GM21528 (cell line): ENCODE measurements at regions not wholly inside any gene's neighbourhood (a gene's known extent, or its start where the extent isn't known, plus 50 kb on each side); places are given as distances from the start of the nearest gene placed in this dataset.

ENCODE experiments used
- ATAC-seq: cut with Tn5 transposase; IDR thresholded peaks from one replicate; pipeline ENCODE4 v1.9.1; 2021; ENCODE audit warnings: mild to moderate bottlenecking, moderate library complexity; ENCODE audit not compliant: unreplicated experiment, low FRiP score

DNA sequence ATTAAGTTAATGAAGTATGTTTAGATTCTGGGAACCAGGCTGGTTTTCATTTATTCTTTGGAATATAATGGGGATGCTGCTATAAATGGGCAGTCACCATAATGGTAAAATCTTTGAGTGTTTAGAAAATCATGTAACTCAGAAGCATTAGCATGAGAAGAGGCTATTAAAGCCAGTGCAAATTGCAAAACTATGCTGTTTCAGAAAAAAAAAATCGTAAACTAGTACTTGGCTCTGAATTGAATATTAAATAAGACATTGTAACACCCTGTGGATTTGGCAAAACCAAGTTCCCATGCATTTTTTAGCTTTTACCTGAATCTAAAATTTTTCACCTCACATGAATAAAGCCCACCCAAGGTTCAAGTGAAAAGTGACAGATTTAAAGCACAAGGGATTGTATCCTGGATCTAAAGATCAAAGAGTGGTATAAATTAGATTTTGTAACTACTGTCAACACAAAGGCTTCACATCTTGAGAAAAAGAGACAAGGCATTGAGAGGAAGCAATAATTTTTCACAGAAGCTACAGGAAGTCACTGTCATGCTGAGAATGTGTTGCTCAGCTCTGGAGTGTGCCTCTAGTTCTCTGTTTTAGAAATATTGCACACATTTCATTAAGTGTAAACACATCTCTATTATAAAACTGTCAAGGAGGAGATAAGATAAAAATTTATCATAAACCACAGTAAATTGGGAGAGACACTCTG is 142.2 kb downstream of the ABCA8 start:
- no peak for ATAC-seq

DNA sequence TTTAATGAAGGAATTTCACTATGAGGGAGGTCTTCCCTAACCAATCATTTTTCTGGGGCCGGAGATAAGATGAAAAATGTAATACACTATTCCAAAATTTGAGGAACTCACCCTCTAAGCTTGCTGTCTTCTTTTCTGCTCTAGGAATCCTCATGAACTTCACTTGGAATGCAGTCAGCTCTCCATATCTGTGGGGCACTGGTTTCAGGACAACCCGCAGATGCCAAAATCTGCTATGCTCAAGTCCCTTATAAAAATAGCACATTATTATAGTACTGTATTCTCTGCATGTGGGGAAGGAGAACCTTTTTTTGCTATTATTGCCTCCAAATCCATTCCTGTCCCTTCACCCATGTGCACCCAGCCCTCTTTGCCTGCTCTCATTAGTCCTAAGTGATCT is 146.0 kb downstream of the ABCA8 start:
- no peak for ATAC-seq

DNA sequence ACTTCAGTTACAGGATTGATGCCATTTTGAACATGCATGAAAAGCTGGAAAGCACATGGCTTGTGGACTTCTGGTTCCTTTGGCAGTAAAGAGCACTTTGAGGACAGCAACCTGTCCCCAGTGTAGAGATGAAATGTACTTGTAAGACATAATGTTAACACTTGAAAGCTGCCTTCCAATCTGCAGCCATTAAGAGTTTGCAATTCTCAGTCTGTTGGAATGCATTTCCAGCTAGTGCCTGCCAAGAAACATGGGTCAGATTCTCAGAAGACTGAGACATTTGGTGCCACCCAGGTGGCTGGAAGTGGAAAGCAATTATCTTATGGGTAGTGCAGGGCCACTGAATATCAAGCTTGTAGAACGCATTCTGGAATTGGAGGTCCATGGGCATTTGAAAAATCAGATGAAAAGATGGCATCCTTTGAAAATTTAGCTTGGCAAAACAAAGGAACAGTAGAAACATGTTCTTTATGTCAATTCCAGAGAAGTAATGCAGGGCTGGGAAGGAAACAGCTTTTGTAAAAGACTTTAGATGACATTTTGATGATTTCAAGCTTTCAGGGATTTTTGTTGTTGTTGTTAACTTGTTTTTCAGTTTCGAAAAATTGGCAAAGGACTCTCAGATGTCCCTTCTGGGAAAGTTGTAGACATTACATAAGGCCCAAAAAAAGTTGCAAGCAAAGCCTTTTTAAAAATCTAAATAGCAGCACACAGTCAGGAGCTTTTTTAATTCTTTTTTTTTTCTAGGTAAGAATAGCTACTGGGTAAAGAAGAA is 147.0 kb downstream of the ABCA8 start:
- ATAC-seq: no peak

DNA sequence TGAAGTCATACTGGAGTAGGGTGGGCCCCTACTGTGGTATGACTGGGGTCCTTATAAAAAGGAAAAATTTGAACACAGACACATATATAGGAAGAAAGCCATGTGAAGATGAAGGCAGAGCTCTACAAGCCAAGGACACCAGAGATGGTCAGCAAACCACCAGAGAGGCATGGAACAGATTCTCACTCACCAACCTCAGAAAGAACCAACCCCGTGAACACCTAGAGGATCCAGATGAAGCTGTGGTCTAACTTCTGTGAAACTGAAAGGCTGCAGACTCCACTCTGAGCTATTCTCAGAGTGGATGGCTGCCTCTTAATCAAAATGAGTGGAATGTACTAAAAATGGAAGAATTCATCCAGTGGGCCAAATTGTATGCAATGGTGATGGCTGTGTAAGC is 149.6 kb downstream of the ABCA8 start:
- no peak for ATAC-seq

DNA sequence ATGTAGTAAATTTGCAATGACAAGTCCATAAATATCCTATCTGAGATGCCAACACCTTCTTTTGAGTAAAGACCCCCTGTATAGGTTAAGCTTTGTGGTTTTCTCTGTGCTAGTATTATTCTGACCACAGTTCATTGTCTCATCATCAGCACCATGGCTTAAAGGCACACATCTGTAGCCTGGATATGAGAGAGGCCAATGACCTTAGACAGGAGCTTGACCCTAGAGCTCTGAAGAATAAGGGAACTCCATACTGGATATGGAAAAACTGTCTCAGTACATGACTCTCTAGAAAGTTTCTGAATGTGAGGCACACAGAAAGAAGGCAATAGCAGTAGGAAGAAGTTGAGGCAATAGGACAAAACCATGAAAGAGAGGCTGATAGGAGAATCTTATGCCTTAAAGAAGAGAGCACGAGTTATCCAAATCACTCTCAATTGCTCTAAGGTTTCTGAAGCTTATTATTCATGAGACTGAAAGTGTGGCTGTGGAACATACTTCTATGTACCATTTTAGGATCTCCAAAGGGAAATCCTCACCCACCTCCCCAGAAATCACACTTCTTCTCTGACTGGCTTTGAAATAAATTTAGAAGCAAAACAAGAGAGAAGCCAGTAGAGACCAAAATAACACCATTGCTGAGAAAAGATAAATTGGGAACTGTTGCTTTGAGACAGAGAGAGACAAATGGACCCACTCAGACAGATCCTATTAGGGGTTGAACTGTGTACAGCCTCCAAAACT is 150.2 kb downstream of the ABCA8 start:
- ATAC-seq: no peak

DNA sequence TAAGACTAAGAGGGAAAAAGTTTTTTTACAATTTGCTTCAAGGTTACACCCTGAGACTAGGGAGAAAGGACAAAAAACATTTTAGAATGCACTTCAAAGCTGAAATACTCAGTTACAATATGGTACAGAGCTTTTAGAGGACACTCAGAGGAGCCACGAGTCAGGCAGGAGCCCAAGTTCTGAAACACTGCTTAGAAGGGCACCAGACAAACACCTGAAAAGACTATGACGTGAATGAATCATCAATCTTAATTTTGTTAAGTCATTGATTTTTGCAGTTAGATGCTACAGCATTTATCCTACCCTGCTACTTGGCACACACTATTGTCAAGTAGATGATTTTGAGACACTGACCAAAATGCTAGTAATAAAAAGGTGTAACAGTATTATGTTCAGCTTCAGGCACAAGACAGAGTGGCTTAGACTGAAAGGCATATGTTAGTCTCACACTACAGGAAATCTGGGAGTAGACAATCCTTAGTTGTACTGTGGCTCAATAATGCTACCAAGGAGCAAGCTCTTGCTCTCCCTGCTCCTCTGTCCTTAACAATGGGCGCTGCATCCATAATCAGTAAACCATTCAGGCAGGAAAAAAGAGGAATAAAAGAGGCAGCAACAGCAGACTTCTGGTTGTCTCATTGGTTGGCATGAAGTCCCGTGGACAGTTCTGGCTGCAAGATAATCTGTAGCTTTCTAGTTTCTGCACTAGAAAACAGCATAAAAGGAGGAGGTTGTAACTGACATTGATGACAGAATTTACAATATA is 151.8 kb downstream of the ABCA8 start:
- ATAC-seq: no peak

DNA sequence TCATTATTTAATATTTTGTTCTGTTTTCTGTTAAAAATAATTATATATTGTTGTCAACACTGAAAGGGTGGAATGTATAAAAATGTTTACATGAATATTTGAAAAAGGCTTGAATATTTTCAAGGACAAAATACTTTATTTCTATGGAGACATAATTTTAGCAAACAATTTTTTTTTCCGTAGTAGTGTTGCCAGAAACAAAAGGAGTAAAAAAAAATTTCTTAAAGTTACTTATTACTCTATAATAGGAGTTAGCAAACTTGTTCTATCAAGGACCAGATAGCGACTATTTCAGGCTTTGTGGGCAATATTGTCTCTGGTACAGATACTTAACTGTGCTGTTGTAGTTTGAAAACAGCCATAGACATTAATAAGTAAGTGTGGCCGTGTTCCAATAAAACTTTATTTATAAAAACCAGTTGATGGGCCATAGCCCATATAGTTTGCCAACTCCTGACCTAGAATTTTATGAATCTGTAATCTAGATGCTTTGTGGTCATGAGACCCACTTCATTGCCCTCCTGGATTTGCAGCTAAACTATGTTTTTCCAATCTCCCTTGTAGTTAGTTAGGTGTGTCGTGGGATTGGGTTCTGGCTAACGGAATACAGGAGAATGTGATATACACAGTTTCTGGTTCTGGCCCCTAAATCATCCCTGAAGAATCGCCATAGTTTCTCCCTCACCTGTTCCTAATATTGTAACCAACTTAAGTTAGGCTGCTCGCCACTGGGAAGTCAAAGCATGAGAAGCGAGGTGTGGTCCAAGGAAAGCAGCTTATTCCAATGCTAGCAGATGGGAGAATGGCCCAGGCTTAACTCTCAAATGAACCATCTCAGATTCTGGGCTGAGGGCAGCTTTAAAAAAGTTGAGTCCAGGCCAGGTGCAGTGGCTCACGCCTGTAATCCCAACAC is 153.6 kb downstream of the ABCA8 start:
- ATAC-seq: no peak

DNA sequence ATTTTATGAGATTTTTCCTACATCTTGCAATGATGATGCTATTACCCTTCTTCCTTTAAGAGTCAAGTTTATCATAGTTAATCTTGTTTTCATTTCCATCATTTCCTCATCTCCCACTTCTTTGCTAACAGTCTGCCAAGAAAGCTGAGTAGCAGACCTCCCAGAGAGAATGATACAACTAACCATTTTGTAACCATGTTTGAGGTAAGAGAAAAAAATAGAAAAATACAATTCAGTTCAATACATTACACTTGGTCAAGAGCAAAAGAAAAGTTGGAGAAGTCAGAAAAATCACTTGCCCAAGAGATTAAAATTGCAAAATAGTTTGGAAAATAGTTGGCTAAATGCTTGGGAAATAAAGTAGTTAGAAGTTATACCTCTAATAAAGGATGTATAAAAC is 154.4 kb downstream of the ABCA8 start:
- ATAC-seq: no peak

DNA sequence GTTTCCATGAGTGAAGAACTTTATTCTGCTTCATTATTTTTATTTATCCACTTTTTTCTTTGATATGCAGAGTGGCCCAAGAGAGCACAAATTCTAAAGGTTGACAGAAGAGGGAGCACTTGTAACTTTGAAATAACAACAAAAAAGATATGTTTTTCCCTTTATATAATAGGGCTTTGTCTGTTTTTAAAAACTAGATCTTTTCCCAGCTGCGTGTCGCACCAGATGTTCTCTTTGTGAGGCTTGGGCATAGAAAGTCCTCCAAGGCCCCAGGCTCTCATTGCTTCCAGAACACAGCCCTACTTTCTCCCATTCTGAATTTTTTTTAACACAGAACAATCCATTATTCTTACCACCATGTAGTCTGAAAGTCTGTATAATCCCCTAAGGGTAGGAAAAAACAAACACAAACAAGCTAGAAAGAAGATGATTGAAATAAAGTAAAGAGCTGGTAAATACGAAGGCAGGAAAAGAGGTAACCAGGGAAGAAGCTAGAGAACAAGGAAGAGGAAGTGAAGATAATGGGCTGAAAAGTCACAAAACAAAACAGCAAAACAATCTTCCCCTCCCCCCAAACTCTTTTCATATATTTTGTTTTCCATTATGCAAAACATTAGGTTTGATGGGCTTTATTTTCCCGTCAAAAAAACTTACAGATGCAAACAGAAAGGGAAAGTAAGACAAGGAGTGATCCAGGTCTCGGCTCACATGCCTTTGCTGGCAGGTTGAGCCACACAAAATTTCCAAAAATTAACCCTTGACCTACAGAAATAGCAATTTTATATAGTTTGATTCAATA is 160.4 kb downstream of the ABCA8 start:
- no peak for ATAC-seq

DNA sequence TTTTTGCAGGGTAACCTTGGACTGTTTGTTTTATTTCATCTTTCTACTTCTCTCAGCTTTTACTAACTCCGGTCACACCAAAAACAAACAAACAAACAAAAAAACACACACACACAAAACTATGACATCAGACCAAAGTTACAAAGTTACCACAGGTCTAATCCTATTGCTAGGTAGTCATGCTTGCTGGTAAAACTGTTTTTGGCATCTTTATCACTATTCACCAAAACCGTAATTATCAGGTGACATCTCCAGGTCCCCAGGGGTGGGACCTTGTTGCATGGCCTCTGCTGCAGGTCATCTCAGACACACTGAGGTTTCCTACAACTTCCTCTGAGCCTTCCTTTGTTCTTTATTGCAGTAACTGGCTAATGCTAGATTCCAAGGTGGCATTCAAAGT is 162.3 kb downstream of the ABCA8 start:
- ATAC-seq: no peak

DNA sequence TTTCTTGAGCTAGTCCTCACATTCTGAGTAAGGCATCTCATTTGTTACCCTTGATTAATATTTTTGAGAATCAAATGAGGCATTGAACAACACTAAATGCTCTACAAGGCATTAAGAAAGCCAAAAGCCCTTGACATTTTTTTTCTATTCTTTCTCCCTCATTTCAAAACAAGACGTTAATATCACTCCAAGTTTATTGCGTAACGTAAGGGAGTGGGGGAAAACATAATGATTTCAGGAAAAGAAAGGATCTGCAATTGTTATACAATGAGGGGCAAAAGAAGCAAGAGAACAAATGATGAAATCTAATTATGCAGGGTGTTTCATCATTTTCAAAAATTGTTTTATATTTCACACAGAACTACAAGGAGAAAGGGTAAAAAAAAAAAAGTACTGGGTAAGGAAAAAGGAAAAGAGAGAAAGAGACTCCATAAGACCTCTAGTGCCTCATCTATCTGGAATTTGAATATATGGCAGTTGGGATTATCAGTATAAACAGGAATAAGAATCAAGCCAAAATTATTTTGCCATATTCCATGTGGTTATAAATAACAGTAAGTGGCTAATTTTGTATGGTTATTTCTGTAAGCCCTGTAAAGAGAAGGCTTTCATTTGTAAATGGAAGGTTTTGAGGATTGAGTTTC is 163.0 kb downstream of the ABCA8 start:
- ATAC-seq: no peak

DNA sequence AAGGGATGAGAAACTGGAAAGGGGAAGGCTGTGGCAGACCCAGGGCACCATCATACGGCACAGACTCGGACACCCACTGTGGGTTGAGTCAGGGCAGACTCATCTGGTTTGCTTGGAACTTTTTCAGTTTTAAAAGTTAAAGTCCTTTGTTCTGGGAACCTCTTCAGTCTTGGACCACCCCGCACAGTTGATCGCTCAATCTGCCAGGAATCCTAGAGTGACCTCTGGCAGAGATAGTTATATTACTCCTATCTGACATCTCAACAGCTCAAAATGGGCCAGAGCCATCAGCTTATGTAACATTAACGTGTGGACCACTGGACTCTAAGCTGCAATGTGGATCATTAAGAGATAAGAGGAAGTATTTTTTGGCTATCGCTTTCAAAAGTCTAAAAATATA is 164.3 kb downstream of the ABCA8 start:
- ATAC-seq: no peak

DNA sequence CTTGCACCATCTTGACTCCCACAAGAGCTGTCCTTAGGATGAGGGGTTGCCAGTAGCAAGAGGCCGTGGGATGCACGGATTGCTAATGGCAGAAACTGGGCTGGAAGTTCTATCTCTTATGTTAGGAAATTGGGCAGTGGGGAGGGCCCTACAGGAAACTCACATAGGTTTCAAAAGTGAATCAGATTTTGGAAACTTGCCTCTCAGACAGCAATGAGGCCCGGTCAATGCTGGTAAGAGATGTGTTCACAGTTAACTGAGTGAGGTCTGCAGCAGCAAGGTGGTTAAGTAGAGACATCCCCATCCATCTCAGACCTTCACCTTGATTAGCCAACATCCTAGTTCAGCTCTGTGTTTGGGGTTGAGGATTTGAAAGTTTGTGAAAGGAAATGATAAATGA is 164.7 kb downstream of the ABCA8 start:
- ATAC-seq: no peak

DNA sequence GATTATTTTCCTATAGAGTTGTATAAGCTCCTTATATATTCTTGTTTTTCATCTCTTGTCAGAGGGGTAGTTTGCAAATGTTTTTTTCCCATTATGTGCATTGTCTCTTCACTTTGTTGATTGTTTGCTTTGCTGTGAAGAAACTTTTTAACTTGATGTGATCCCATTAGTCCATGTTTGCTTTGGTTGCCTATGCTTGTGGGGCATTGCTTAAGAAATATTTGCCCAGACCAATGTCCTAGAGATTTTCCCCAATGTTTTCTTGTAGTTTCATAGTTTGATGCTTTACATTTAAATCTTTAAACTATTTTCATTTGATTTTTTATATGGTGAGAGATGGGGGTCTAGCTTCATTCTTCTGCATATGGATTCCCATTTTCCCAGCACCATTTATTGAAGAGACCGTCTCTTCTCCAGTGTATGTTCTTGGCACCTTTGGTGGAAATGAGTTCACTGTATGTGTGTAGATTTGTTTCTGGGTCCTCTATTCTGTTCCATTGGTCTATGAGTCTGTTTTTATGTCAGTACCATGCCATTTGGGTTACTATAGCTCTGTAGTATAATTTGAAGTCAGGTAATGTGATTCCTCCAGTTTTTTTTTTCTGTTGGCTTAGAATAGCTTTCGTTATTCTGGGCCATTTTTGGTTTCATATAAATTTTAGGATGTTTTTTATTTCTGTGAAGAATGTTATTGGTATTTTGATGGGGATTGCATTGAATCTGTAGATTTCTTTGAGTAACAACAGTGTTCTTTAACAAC is 165.8 kb downstream of the ABCA8 start:
- no peak for ATAC-seq

DNA sequence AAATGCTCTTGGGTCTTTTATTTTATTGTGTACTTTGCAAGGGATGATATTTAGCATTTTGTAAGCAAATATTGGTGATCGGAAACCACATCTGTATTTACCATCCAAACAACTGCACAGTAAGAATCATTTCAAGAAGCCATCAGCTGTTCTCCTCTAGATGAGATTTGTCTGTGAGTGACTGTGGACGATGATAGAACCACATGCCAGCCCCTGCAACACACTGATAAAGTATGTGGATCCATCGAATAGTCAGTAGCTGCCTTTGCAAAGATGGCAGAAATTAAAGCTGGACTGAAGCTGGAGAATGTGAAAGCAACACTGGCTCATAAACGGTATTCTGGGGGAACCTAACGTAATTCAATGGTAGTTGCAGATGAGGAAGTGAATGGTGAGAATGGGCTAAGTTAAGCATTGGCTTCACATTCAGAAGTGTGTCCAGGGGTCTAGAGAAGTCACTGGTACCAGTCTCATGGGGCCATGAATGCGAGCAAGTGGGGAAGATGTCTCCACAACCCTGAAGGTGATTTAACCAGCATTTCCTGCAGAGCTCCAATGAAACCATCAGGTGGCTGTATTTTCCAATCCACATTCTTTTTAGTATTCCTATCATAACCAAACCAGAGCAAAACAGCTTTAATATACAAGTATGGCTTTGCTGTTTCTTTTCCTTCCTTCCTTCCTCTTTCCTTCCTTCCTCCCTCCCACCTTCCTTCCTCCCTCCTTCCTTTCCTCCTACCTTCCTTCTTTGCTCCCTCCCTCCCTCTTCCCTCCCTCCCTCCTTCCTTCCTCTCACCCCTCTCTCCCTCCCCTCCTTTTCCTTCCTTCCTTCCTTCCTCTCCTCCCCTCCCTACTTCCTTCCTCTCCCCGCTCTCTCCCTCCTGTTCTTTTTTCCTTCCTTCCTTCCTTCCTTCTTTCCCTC is 169.4 kb downstream of the ABCA8 start:
- no peak for ATAC-seq

DNA sequence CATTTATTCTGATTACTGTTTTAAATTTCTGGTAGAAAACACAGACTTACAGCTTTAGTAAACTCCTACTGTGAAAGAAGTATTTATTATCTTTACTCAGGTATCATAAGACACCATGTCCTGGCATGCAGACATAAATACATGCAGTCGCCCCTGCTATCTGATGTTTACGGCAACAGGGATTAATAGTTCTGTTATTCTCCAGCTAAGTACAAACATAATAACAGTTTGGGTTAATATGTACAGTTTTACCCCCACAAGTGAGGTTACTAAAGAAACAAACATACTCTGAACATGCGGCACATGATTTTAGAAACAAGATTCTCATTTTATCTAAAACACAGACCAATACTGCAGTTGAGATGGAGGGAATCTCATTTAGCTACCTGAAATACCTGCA is 170.8 kb downstream of the ABCA8 start:
- ATAC-seq: no peak

DNA sequence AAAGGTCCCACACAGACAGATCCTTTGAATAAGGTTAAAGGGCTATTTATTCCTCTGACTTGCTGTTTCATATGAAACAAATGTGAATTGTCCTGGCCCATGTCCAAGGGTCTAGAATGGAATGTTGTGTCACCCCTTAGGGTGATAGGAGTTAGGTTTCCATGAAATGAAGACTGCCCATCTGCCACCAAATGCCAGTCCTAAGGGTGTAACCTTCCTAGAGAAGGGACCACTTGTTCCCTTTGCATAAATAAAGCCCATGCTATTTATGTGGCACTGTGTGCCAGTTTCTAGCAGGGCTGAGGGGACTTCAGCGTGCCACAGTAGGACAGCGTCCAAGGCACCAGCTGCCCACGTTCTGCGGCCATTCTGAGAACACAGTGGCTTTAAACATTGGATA is 171.3 kb downstream of the ABCA8 start:
- no peak for ATAC-seq
